GM18505 (cell line): ENCODE measurements at regions not wholly inside any gene's neighbourhood (a gene's known extent, or its start where the extent isn't known, plus 50 kb on each side); places are given as distances from the start of the nearest gene placed in this dataset.

Source experiments
- ATAC-seq: cut with Tn5 transposase; IDR thresholded peaks from one replicate; pipeline ENCODE4 v1.9.1; 2021; ENCODE audit not compliant: unreplicated experiment
- POLR2A ChIP-seq: IDR thresholded peaks from 4 replicates; pipeline ENCODE4 v1.6.1; 2011; ENCODE audit warnings: borderline replicate concordance; ENCODE audit not compliant: insufficient read depth, insufficient read length; ENCODE audit errors: extremely low read depth

GRCh38 chr4:178811356-178811755 lies 1369.1 kb upstream of the AGA start:
- no peak for ATAC-seq
- TF ChIP-seq POLR2A, result no peak

- no peak for ATAC-seq
- no peak for TF ChIP-seq POLR2A
Measured at GRCh38 chr4:178812866-178813265, 1370.6 kb upstream of the AGA start.

GRCh38 chr4:178814908-178815307 lies 1372.7 kb upstream of the AGA start:
- no peak for TF ChIP-seq POLR2A
- ATAC-seq, result no peak

- ATAC-seq, result no peak
- no peak for TF ChIP-seq POLR2A
Measured at GRCh38 chr4:178823673-178824295, 1381.5 kb upstream of the AGA start.

- no peak for ATAC-seq
- no peak for TF ChIP-seq POLR2A
Measured at GRCh38 chr4:178836865-178837264, 1394.6 kb upstream of the AGA start.

- no peak for ATAC-seq
- no peak for TF ChIP-seq POLR2A
Measured at GRCh38 chr4:178838776-178839175, 1396.5 kb upstream of the AGA start.

- TF ChIP-seq POLR2A, result no peak
- ATAC-seq, result no peak
Measured at GRCh38 chr4:178856139-178856800, 1414.0 kb upstream of the AGA start.

GRCh38 chr4:178871476-178871875 lies 1429.2 kb upstream of the AGA start:
- ATAC-seq, result no peak
- TF ChIP-seq POLR2A, result no peak

- no peak for TF ChIP-seq POLR2A
- ATAC-seq, result no peak
Measured at GRCh38 chr4:178881937-178882336, 1439.7 kb upstream of the AGA start.

- no peak for TF ChIP-seq POLR2A
- ATAC-seq, result no peak
Measured at GRCh38 chr4:178894126-178894525, 1451.9 kb upstream of the AGA start.

- no peak for TF ChIP-seq POLR2A
- ATAC-seq, result no peak
Measured at GRCh38 chr4:178899084-178899483, 1456.8 kb upstream of the AGA start.

GRCh38 chr4:178917756-178918155 lies 1475.5 kb upstream of the AGA start:
- TF ChIP-seq POLR2A, result no peak
- ATAC-seq, result no peak

- no peak for ATAC-seq
- no peak for TF ChIP-seq POLR2A
Measured at GRCh38 chr4:178937130-178937529, 1494.9 kb upstream of the AGA start.

GRCh38 chr4:178941975-178942374 lies 1499.7 kb upstream of the AGA start:
- TF ChIP-seq POLR2A, result no peak

GRCh38 chr4:178953447-178954120 lies 1511.3 kb upstream of the AGA start:
- ATAC-seq, result no peak
- TF ChIP-seq POLR2A, result no peak

More at GRCh38 chr4:178941975-178942374, 1499.7 kb upstream of the AGA start:
- ATAC-seq, result no peak

GRCh38 chr4:178955614-178956013 lies 1513.4 kb upstream of the AGA start:
- ATAC-seq, result no peak
- TF ChIP-seq POLR2A, result no peak
